PC-9 (cell line): ENCODE measurements at regions not wholly inside any gene's neighbourhood (a gene's known extent, or its start where the extent isn't known, plus 50 kb on each side); places are given as distances from the start of the nearest gene placed in this dataset.

Experiments used
- EZH2 ChIP-seq: fragments of 200-600 bp; sonication (generic); IDR thresholded peaks from 2 replicates; pipeline ENCODE4 v1.8.0; 2017; ENCODE audit warnings: antibody characterized with exemption, low read depth
- TF ChIP-seq, protein P1 (sequence below): fragments of 200-600 bp; sonication (generic); conservative IDR thresholded peaks from 2 replicates; pipeline ENCODE4 v1.6.1; 2017; ENCODE audit warnings: mixed run types, antibody characterized with exemption, mild to moderate bottlenecking, moderate library complexity

GRCh38 chr14:42569227-42569626 lies 962.6 kb downstream of the LRFN5 start:
- no peak for TF ChIP-seq EZH2
- TF ChIP-seq, protein P1, sequence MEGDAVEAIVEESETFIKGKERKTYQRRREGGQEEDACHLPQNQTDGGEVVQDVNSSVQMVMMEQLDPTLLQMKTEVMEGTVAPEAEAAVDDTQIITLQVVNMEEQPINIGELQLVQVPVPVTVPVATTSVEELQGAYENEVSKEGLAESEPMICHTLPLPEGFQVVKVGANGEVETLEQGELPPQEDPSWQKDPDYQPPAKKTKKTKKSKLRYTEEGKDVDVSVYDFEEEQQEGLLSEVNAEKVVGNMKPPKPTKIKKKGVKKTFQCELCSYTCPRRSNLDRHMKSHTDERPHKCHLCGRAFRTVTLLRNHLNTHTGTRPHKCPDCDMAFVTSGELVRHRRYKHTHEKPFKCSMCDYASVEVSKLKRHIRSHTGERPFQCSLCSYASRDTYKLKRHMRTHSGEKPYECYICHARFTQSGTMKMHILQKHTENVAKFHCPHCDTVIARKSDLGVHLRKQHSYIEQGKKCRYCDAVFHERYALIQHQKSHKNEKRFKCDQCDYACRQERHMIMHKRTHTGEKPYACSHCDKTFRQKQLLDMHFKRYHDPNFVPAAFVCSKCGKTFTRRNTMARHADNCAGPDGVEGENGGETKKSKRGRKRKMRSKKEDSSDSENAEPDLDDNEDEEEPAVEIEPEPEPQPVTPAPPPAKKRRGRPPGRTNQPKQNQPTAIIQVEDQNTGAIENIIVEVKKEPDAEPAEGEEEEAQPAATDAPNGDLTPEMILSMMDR, result no peak
